ENCODE measurements at regions not wholly inside any gene's neighbourhood (a gene's known extent, or its start where the extent isn't known, plus 50 kb on each side); places are given as distances from the start of the nearest gene placed in this dataset.
"Not testable (repeated sequence)": the region's sequence is repeated elsewhere in the genome, so short reads cannot be mapped to it uniquely, and the experiment has no call there.

DNA sequence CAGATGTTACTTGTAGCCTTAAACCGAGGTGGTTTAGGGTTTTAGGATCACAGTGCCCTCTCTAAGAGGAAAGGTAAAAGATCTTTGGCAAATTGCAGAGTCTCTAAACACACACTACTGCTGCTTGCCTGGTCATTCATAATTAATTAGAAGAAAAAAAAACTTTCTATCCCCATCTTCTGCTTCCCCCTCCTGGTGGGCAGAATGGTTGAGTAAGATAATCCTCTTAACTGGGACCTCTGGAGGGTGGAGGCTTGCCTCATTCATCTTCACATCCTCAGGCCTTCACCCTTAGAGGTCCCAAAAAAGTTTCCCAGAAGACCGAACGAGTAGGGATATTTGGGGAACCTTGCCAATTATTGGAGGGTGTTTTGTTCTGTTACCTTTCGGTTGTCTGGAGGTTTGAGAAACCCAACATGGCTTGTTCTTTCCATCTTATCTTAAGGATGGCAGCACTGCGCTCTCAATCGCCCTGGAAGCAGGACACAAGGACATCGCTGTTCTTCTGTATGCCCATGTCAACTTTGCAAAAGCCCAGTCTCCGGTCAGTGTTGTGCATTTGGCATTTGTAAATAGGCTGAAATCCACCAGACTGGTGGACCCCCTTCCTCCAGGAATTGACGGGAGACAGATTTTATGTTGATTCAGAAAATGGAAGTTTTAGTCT lies 97.3 kb upstream of the DMRT1 start:
- 74 to 90% (median 87%) methylated on average over 9 of the region's 9 CpGs for WGBS, 3 donors
- no peak overlapping the region for H3K27ac ChIP-seq (ENCODE audit: low read depth, low read length)

DNA sequence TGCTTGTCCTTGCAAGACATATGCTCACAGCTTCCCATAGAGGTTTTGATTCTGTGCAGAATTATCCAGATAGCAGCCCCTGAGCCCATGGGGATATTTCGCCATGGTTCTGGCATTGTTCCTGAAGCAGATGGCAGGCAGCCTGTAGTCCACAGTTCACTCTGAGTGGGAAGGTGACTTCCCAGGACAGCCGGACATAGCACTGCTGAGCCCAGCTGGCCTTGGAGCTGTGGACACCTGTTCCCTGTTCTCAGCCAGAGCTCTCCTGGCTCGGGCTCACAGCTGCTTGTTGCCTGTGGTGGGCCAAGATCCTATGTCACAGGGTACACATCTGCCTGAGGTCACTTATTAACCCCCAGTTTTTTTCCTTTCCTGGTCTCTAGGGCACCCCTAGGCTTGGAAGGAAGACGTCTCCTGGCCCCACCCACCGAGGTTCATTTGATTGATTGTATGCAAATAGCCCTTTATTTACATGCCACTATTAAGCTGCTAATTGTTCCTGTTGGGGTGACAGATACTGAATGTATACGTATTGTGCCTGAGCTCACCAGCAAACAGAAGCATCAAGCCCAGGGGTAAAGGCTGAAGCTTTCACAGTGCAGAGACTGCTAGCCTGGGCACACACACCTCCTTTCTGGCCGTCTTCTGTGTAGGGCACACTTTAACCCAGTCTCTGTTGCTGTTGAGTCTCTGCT lies 96.6 kb upstream of the DMRT1 start:
- WGBS, 3 donors: 20 to 59% (median 48%) methylated on average over 7 of the region's 7 CpGs
- no peak overlapping the region for H3K27ac ChIP-seq (ENCODE audit: low read depth, low read length)

DNA sequence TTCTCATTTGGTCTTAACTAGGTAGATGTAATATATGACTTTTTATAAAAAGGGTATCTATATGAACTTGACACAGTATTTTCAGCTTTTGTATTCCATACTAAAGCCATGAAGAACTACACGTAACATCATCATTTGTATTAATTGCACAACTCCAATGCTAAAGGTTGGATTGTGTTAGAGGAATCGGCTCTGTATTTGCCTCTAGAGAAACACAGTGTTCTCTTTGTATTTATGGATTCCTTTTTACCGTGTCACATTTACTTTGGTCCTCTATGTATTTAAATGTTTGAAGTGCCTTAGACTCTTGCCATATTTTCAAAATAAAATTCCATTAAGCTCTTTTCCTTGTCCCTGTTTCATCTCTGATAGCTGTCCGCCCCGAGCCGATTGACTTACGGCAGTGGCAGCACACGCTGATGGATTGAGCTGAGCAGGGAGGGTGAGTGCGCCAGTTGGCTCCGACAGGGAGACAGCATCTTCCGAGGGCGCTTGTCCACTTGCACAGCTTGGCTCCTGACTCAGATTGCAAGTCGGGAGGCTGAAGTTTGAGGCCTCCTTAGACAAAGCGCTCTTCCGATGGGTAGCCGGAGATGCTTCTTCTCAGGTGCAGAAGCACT lies 95.6 kb upstream of the DMRT1 start:
- WGBS, 3 donors: 81 to 87% (median 85%) methylated on average over 16 of the region's 16 CpGs
- no peak overlapping the region for H3K27ac ChIP-seq (ENCODE audit: low read depth, low read length)

DNA sequence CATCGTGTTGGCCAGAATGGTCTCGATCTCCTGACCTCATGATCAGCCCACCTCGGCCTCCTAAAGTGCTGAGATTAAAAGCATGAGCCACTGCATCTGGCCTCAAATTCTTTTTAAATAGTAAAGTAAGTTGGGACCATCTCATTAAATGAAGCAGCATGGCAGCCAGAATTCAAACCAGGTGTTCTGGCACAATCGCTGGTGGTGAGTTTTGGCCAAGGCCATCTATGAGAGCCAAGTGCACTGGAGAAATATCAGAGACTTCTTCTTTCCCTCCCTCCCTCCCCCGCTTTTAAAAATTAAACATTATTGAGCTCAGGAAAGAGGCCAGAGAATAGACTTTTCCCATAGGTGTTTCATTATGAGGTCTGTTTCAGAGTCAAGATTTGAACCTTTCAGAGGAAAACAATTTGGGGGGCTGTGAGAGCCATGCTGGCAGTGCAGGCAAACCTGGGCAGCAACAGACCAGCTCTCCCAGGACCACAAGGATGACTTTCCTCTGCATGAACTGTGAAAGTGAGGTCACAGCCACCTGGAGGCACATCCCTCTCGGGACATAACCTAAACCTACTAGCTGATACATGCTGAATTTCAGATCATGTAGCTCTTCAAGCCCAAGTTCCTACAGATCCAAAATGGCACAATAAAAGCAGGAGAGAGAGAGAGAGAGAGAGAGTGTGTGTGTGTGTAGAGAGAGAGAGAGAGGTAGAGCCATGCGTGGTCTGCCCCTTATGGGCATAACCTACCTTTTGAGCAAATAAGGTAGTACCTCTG lies 94.6 kb upstream of the DMRT1 start:
- H3K27ac ChIP-seq (ENCODE audit: low read depth, low read length): no peak overlapping the region
- WGBS, 3 donors: 65 to 97% (median 94%) methylated on average over 7 of the region's 7 CpGs

DNA sequence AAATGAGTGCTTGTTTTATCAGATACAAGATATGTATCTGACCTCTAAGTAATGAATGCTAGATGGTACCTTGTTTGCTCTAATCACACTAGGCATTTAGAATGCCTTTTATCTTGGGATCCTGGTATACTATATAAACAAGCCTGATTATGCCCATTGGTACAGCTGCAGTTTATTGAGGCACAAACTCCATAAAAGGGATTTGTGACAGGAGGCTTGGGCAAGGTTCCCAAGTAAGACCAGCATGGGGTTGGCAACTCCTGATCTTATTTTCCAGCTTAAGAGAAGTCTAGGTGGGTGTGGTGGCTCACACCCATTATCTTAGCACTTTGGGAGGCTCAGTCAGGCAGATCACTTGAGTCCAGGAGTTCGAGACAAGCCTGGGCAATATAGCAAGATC lies 93.9 kb upstream of the DMRT1 start:
- H3K27ac ChIP-seq (ENCODE audit: low read depth, low read length): no peak overlapping the region
- 95 to 100% (median 100%) methylated on average over 1 of the region's 1 CpG for WGBS, 3 donors

GRCh38 chr9:748861-749497 lies 92.5 kb upstream of the DMRT1 start:
- 77 to 97% (median 85%) methylated on average over 10 of the region's 10 CpGs for WGBS, 3 donors
- H3K27ac ChIP-seq (ENCODE audit: low read depth, low read length): no peak overlapping the region

DNA sequence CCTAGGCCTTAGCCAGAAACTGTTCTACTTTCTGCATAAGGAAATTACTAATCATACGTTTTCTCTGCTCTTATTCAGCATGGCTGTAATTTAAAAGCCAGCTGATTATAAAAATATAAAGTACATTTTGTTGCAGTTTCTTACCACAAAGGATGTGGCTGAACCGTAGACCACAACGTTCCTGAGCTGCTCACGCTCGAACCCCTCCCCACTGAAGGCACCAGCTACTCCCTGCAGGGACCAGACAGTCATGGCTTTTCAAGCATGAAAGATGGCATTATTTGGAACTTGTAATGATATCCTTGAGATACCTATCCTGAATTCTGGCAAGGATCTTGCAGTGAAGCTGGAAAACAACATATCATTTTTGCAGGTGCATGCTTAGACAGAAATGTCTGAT lies 91.8 kb upstream of the DMRT1 start:
- no peak overlapping the region for H3K27ac ChIP-seq (ENCODE audit: low read depth, low read length)
- WGBS, 3 donors: 37 to 81% (median 53%) methylated on average over 5 of the region's 5 CpGs

- WGBS, 3 donors: 59 to 78% (median 73%) methylated on average over 7 of the region's 7 CpGs
- H3K27ac ChIP-seq (ENCODE audit: low read depth, low read length): no peak overlapping the region
Measured at GRCh38 chr9:750249-750967, 91.1 kb upstream of the DMRT1 start.

DNA sequence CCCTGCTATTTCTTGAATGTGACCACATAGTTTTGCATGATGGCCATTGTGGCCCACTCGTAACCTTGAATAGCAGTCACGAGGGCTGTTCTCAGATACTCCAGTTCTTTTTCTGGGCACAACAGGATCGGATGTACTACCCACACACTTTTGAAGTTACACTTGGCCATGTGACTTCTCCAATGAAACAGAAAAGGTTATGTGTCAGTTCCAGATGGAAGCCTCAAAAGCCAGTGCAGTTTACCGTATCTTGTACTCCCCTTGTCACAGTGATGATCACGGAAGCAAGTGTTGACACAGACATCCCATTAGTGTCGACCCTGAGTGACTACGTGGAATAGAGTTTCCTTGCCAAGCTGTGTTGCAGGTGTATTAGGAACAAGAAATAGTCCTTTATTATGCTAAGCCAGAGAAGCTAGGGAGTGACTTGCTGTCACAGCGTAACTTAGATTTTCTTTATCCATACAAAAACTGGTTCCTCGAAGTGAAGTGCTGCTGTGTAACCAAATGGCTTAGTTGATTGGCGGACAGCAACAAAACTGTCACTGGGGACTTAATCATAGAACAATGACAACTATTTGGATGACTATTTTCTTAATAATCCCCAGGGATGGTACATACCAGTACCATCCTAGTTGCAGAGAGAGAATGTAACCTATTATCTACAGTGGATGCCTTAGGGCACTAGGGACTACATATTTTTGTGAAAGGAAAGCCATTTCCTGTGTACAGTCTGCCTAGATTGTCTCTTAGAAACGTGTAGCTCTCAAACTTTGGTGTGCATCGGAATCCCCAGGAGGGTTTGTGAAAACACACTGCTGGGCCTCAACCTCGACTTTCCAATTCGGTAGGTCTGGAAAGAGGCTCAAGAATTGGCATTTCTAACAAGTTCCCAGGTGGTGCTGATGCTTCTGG lies 90.1 kb upstream of the DMRT1 start:
- no peak overlapping the region for H3K27ac ChIP-seq (ENCODE audit: low read depth, low read length)
- 62 to 66% (median 63%) methylated on average over 14 of the region's 14 CpGs for WGBS, 3 donors

GRCh38 chr9:752201-752600 lies 89.3 kb upstream of the DMRT1 start:
- H3K27ac ChIP-seq (ENCODE audit: low read depth, low read length): no peak overlapping the region
- 73 to 80% (median 75%) methylated on average over 5 of the region's 5 CpGs for WGBS, 3 donors

GRCh38 chr9:752681-753200 lies 88.8 kb upstream of the DMRT1 start:
- 80 to 95% (median 88%) methylated on average over 6 of the region's 6 CpGs for WGBS, 3 donors
- H3K27ac ChIP-seq (ENCODE audit: low read depth, low read length): no peak overlapping the region

- H3K27ac ChIP-seq (ENCODE audit: low read depth, low read length): not testable (repeated sequence)
- WGBS, 3 donors: 90 to 95% (median 95%) methylated on average over 9 of the region's 9 CpGs
Measured at GRCh38 chr9:753734-754133, 87.8 kb upstream of the DMRT1 start.

- 66 to 80% (median 78%) methylated on average over 9 of the region's 9 CpGs for WGBS, 3 donors
- H3K27ac ChIP-seq (ENCODE audit: low read depth, low read length): no peak overlapping the region
Measured at GRCh38 chr9:754150-754931, 87.2 kb upstream of the DMRT1 start.

DNA sequence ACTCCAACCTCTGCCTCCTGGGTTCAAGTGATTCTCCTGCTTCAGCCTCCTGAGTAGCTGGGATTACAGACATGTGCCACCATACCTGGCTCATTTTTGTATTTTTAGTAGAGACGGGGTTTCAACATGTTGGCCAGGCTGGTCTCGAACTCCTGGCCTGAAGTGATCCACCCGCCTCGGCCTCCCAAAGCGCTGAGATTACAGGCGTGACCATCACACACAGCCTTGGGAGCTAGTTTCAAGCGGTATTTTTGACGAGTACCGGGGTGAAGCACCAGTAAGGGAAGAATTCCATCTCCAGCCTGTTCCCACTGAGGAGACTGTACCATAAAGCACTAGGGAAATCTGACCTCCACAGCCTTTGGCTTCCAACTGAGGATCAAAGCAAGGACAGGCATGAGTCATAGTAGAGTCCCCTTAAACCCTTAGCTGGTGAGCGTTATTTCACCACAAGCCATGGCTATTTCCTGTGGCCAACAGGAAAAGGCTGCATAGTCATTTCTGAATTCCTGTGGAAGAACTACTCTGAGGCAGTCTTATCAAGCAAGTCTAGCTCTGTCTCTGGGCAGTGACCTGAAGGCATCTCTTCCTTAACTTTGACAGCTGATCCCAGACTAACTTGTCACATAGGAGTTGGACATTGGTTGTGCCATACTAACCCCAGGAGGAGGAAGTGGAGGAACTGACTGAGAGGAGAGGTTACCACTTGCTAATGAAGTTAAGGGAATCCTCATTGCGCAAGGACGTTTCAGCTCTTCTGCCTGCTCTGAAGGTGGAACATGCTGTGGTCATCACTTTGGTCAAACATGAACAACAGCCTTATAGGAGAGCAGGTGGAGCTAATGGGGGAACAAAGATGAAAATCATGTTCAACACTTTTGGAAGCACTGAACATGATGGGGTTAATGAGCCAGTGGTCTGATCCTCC lies 85.8 kb upstream of the DMRT1 start:
- no peak overlapping the region for H3K27ac ChIP-seq (ENCODE audit: low read depth, low read length)
- WGBS, 3 donors: 69 to 93% (median 74%) methylated on average over 12 of the region's 12 CpGs

- WGBS, 3 donors: 65 to 71% (median 70%) methylated on average over 13 of the region's 13 CpGs
- no peak overlapping the region for H3K27ac ChIP-seq (ENCODE audit: low read depth, low read length)
Measured at GRCh38 chr9:757246-757881, 84.1 kb upstream of the DMRT1 start.
